Left ventricle myocardium inferior (tissue), 1 donor: ENCODE measurements at regions not wholly inside any gene's neighbourhood (a gene's known extent, or its start where the extent isn't known, plus 50 kb on each side); places are given as distances from the start of the nearest gene placed in this dataset.

ENCODE experiments used
- DNase-seq: peaks from one replicate; pipeline ENCODE4 v3.0.0-alpha.2; 2020
- H3K27ac ChIP-seq: fragments of 200-600 bp; replicated peaks from 2 replicates; pipeline ENCODE4 v1.8.0; 2021
- H3K27me3 ChIP-seq: fragments of 200-600 bp; 2 replicates; pipeline ENCODE4 v1.8.0; 2021; ENCODE audit warnings: low read depth
- H3K36me3 ChIP-seq: fragments of 200-600 bp; 2 replicates; pipeline ENCODE4 v1.8.0; 2021
- H3K4me1 ChIP-seq: fragments of 200-600 bp; 2 replicates; pipeline ENCODE4 v1.8.0; 2021
- H3K4me3 ChIP-seq: fragments of 200-600 bp; 2 replicates; pipeline ENCODE4 v1.8.0; 2021; ENCODE audit warnings: mild to moderate bottlenecking, moderate library complexity
- H3K9me3 ChIP-seq: fragments of 200-600 bp; replicated peaks from 2 replicates; pipeline ENCODE4 v1.8.0; 2021
- CTCF ChIP-seq: fragments of 200-600 bp; IDR thresholded peaks from 2 replicates; pipeline ENCODE4 v1.8.0; 2021; ENCODE audit warnings: antibody characterized with exemption, mild to moderate bottlenecking, borderline replicate concordance
- intact Hi-C: fragments of 100-400 bp; cut with micrococcal nuclease; formaldehyde crosslinking; loops from one replicate; pipeline ENCODE4 v1.11.0; 2022
- donor health status: DM: no; HTN: yes; CAD: no; lungs with severe emphysema.

DNA sequence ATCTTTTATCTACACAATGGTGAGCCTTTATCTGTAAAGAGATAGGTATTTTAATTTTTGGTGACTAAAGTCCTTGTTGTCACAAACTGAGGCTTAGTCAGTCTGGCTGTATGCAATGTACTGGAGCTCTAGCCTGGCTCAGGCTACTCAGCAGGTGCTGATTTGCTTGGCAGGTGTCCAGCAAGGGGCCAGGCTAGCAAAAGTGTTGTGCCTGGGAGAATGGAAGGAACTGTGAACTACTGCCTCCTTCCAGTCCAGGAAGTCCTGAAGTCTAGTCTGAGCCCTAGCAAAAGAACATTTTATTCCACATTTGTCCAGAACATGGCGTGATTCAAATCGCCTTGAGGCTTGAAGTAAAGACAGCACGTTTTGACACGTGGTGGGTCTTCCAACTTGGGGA, 260.5 kb downstream of the CCDC85A start:
- intact Hi-C loops: no loop called here
- Histone ChIP-seq H3K4me1 (peaks cover 3% of the 10 kb centered on the region), H3K27me3 (no peaks in the 10 kb centered on the region), H3K27ac (no peak overlapping the region), H3K9me3 (no peaks in the 10 kb centered on the region), H3K36me3 (no peaks in the 10 kb centered on the region), H3K4me3 (no peak overlapping the region)
- no peak for DNase-seq
- no peak for TF ChIP-seq CTCF

DNA sequence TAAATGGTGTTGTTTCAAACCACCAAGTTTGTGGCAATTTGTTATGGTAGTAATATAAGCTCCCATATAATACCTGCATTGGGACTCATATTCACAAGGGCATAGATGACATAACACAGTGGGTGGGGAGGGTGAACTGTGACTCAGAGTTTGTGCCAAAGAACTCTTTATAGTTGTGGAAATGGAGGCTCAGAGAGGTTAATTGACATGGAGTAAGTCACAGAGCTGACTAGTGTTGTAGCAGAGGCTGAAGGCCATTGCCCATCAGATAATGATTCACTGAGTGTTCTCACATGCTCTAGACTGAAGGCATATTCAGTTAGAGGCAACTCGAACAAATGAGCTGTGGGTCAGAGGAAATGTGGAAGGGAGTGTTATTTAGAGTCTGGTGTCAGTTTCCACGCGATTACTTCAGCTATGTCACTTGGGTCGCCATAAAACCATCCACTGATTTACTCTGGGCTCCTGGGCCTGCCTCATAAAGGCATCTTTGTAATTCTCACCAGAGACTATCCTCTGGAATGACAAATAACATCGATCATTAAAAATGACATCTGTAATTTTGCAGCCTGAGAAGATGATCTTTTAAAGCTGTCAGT, 264.7 kb downstream of the CCDC85A start:
- intact Hi-C loops: no loop called here
- Histone ChIP-seq H3K4me3 (no peak overlapping the region), H3K9me3 (peaks cover 20% of the 10 kb centered on the region), H3K36me3 (no peaks in the 10 kb centered on the region), H3K4me1 (peaks cover 3% of the 10 kb centered on the region), H3K27ac (no peak overlapping the region), H3K27me3 (no peaks in the 10 kb centered on the region)
- TF ChIP-seq CTCF: no peak
- no peak for DNase-seq

- no peak overlapping the region for H3K27ac ChIP-seq
- intact Hi-C loops: no loop called here
These were observed 265.2 kb downstream of the CCDC85A start for GRCh38 chr2:56449002-56449431.

DNA sequence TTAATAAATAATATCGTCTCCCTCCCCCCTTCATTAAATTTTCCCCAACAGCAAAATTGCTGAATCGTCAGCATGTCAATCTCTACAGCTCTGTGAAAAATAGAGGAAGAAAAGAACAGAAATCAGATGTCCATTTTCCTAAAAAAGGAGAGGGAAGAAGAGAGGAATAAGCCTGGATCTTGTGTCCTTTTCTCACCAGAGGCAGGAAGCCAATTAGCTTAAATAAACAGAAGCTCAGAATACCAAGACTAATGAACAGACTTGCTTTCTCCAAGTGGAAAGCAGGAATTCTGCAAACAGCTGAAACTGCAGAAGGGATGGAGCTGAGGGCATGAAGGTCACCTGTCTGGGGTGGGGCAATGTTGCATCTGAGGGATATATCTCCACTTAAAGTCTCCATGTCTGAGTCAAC, 265.7 kb downstream of the CCDC85A start:
- intact Hi-C loops: no loop called here
- Histone ChIP-seq H3K27ac (no peak overlapping the region), H3K4me1 (no peaks in the 10 kb centered on the region), H3K9me3 (peaks cover 20% of the 10 kb centered on the region), H3K4me3 (no peak overlapping the region), H3K27me3 (no peaks in the 10 kb centered on the region), H3K36me3 (no peaks in the 10 kb centered on the region)
- no peak for DNase-seq
- TF ChIP-seq CTCF: no peak

More at GRCh38 chr2:56449002-56449431, 265.2 kb downstream of the CCDC85A start:
- H3K27me3 ChIP-seq: no peaks in the 10 kb centered on the region
- no peaks in the 10 kb centered on the region for H3K36me3 ChIP-seq
- peaks cover 20% of the 10 kb centered on the region for H3K9me3 ChIP-seq
- no peak overlapping the region for H3K4me3 ChIP-seq
- TF ChIP-seq CTCF: no peak
- no peak for DNase-seq
- peaks cover 3% of the 10 kb centered on the region for H3K4me1 ChIP-seq

GRCh38 chr2:56450047-56450446, 266.3 kb downstream of the CCDC85A start:
- Histone ChIP-seq H3K4me3 (no peak overlapping the region), H3K27ac (no peak overlapping the region), H3K27me3 (no peaks in the 10 kb centered on the region), H3K4me1 (no peaks in the 10 kb centered on the region), H3K9me3 (peaks cover 20% of the 10 kb centered on the region), H3K36me3 (no peaks in the 10 kb centered on the region)
- intact Hi-C loops: no loop called here
- TF ChIP-seq CTCF: no peak
- no peak for DNase-seq
